ENCODE measurements at regions not wholly inside any gene's neighbourhood (a gene's known extent, or its start where the extent isn't known, plus 50 kb on each side); places are given as distances from the start of the nearest gene placed in this dataset.

- intact Hi-C loops (cut with micrococcal nuclease): no loop called here
- no peaks in the 10 kb centered on the region for H3K27me3 Mint-ChIP-seq
- peaks cover 7% of the 10 kb centered on the region for H3K4me1 Mint-ChIP-seq (ENCODE audit: low read depth)
- no peaks in the 10 kb centered on the region for H3K9me3 Mint-ChIP-seq
- no peak overlapping the region for H3K27ac Mint-ChIP-seq
- H3K36me3 Mint-ChIP-seq (ENCODE audit: low read depth): no peaks in the 10 kb centered on the region
- H3K4me3 Mint-ChIP-seq: no peak overlapping the region
Measured at GRCh38 chr20:47406849-47407682, 50.6 kb upstream of the ZMYND8 start.

DNA sequence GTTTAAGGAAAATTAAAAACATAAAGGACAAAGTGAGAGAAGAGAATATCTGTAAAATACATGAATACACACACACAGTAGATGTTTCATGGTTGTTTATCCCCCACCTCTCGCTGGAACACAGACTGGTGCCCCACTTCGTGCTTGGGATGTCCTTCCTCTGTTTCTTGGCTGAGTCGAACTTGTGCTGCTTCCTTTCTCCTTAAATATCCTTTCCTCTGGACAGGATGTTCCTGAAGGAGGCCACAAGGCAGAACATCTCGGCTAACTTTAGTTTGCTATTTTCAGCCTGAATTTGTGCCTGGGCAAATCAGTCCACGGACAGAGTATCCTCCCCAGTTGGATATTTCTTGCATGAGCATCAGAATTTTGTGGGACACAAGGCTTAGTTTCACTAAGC is 54.7 kb upstream of the ZMYND8 start:
- Mint-ChIP-seq H3K4me3 (no peak overlapping the region), H3K27me3 (no peaks in the 10 kb centered on the region), H3K9me3 (no peaks in the 10 kb centered on the region), H3K36me3 (ENCODE audit: low read depth) (no peaks in the 10 kb centered on the region), H3K4me1 (ENCODE audit: low read depth) (peaks cover 38% of the 10 kb centered on the region), H3K27ac (peak overlapping the region; percentile 6)
- intact Hi-C loops (cut with micrococcal nuclease): no loop called here

GRCh38 chr20:47412083-47412482 is 55.6 kb upstream of the ZMYND8 start:
- no peaks in the 10 kb centered on the region for H3K27me3 Mint-ChIP-seq
- no peaks in the 10 kb centered on the region for H3K9me3 Mint-ChIP-seq
- H3K27ac Mint-ChIP-seq: peak overlapping the region; percentile 61
- H3K4me1 Mint-ChIP-seq (ENCODE audit: low read depth): peaks cover 47% of the 10 kb centered on the region
- intact Hi-C loops (cut with micrococcal nuclease): no loop called here
- no peaks in the 10 kb centered on the region for H3K36me3 Mint-ChIP-seq (ENCODE audit: low read depth)
- H3K4me3 Mint-ChIP-seq: no peak overlapping the region

GRCh38 chr20:47413189-47413588 is 56.7 kb upstream of the ZMYND8 start:
- intact Hi-C loops (cut with micrococcal nuclease): no loop called here
- Mint-ChIP-seq H3K9me3 (no peaks in the 10 kb centered on the region), H3K4me3 (no peak overlapping the region), H3K4me1 (ENCODE audit: low read depth) (peaks cover 57% of the 10 kb centered on the region), H3K27me3 (no peaks in the 10 kb centered on the region), H3K27ac (peak overlapping the region; percentile 61), H3K36me3 (ENCODE audit: low read depth) (no peaks in the 10 kb centered on the region)

- H3K36me3 Mint-ChIP-seq (ENCODE audit: low read depth): no peaks in the 10 kb centered on the region
- no peaks in the 10 kb centered on the region for H3K9me3 Mint-ChIP-seq
- no peak overlapping the region for H3K4me3 Mint-ChIP-seq
- H3K27me3 Mint-ChIP-seq: no peaks in the 10 kb centered on the region
- intact Hi-C loops (cut with micrococcal nuclease): loop anchor here (5.0 kb wide), 1 partner anchor 85 kb away; the partner anchor contains the start of gene NCOA3
- H3K27ac Mint-ChIP-seq: peak overlapping the region; percentile 94
- peaks cover 65% of the 10 kb centered on the region for H3K4me1 Mint-ChIP-seq (ENCODE audit: low read depth)
Measured at GRCh38 chr20:47417245-47418068, 61.0 kb upstream of the ZMYND8 start.

- Mint-ChIP-seq H3K4me3 (no peak overlapping the region), H3K27ac (no peak overlapping the region), H3K27me3 (no peaks in the 10 kb centered on the region), H3K36me3 (ENCODE audit: low read depth) (no peaks in the 10 kb centered on the region), H3K4me1 (ENCODE audit: low read depth) (peaks cover 64% of the 10 kb centered on the region), H3K9me3 (no peaks in the 10 kb centered on the region)
- intact Hi-C loops (cut with micrococcal nuclease): loop anchor here (5.0 kb wide), 1 partner anchor 84 kb away; the partner anchor contains the start of gene NCOA3
Measured at GRCh38 chr20:47418069-47418757, 61.7 kb upstream of the ZMYND8 start.

GRCh38 chr20:47419953-47420514 is 63.5 kb upstream of the ZMYND8 start:
- no peaks in the 10 kb centered on the region for H3K9me3 Mint-ChIP-seq
- intact Hi-C loops (cut with micrococcal nuclease): loop anchor here (5.0 kb wide), 1 partner anchor 82 kb away; the partner anchor contains the start of gene NCOA3
- H3K36me3 Mint-ChIP-seq (ENCODE audit: low read depth): no peaks in the 10 kb centered on the region
- no peaks in the 10 kb centered on the region for H3K27me3 Mint-ChIP-seq
- peaks cover 55% of the 10 kb centered on the region for H3K4me1 Mint-ChIP-seq (ENCODE audit: low read depth)
- no peak overlapping the region for H3K4me3 Mint-ChIP-seq
- no peak overlapping the region for H3K27ac Mint-ChIP-seq

DNA sequence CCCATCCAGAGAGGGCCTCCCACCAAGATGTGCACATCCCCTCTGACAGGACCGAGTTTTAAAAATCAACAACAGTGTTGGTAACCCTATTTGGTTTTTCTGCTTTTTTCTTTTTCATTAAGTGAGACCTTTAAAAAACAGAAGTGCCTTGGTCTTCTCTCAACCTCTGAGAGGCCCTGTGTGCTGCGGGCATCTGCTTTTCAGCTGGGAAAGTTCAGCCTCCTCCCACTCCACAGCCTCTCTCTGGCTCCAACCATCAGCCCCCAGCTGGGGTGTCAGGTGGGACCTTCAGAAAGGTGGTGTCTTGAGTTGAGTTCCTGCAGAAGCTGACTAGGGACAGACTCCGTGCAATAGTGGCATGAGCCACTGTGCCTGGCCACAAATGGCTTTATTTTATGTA is 64.6 kb upstream of the ZMYND8 start:
- H3K4me1 Mint-ChIP-seq (ENCODE audit: low read depth): peaks cover 44% of the 10 kb centered on the region
- no peak overlapping the region for H3K4me3 Mint-ChIP-seq
- intact Hi-C loops (cut with micrococcal nuclease): no loop called here
- H3K9me3 Mint-ChIP-seq: no peaks in the 10 kb centered on the region
- H3K36me3 Mint-ChIP-seq (ENCODE audit: low read depth): no peaks in the 10 kb centered on the region
- H3K27me3 Mint-ChIP-seq: no peaks in the 10 kb centered on the region
- no peak overlapping the region for H3K27ac Mint-ChIP-seq

- Mint-ChIP-seq H3K27me3 (no peaks in the 10 kb centered on the region), H3K27ac (no peak overlapping the region), H3K4me3 (no peak overlapping the region), H3K36me3 (ENCODE audit: low read depth) (peaks cover 11% of the 10 kb centered on the region), H3K9me3 (peaks cover 11% of the 10 kb centered on the region), H3K4me1 (ENCODE audit: low read depth) (peaks cover 29% of the 10 kb centered on the region)
- intact Hi-C loops (cut with micrococcal nuclease): no loop called here
Measured at GRCh38 chr20:47423586-47423985, 67.1 kb upstream of the ZMYND8 start.

- Mint-ChIP-seq H3K4me3 (no peak overlapping the region), H3K27ac (no peak overlapping the region)
Measured at GRCh38 chr20:47427067-47427466, 70.6 kb upstream of the ZMYND8 start.

DNA sequence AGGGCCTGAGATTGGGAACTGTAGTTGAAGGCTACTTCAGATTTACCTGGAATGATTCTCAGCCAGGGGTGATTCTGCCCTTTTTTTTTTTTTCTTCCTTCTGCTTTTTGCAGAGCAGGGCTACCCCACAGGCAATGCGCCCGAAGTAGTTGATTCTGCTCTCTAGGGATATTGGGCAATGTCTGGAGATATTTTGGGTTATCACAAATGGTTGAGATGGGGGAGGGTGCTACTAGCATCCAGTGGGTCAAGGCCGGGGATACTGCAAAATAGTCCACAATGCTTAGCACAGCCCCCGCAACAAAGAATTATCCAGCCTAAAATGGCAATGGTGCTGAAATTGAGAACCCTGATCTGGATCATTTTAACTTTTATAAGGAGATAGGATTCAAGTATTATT is 71.2 kb upstream of the ZMYND8 start:
- H3K9me3 Mint-ChIP-seq: peaks cover 11% of the 10 kb centered on the region
- H3K27me3 Mint-ChIP-seq: no peaks in the 10 kb centered on the region
- H3K27ac Mint-ChIP-seq: no peak overlapping the region
- intact Hi-C loops (cut with micrococcal nuclease): no loop called here
- H3K36me3 Mint-ChIP-seq (ENCODE audit: low read depth): peaks cover 11% of the 10 kb centered on the region
- H3K4me1 Mint-ChIP-seq (ENCODE audit: low read depth): peaks cover 37% of the 10 kb centered on the region
- H3K4me3 Mint-ChIP-seq: no peak overlapping the region

More at GRCh38 chr20:47427067-47427466, 70.6 kb upstream of the ZMYND8 start:
- H3K27me3 Mint-ChIP-seq: no peaks in the 10 kb centered on the region
- H3K4me1 Mint-ChIP-seq (ENCODE audit: low read depth): peaks cover 37% of the 10 kb centered on the region
- peaks cover 11% of the 10 kb centered on the region for H3K36me3 Mint-ChIP-seq (ENCODE audit: low read depth)
- intact Hi-C loops (cut with micrococcal nuclease): no loop called here
- H3K9me3 Mint-ChIP-seq: peaks cover 11% of the 10 kb centered on the region

DNA sequence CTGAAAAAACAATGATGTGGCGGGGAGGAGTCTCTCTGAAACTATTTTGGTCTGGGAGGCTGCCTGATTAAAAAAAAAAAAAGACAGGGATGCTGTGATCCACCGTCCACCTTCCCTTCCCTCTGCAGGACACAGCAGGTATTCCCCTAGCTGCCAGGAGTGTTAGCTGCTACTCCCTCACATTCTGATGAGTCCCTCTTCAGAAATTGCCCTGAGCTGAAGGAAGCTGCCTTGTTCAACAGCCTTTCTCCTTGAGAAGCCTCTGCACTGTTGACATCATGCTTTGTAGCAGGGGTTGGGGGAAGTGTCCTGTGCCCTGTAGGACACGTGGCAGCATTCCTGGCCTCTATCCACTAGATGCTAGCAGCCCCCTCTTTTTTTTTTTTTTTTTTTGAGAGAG is 71.7 kb upstream of the ZMYND8 start:
- peaks cover 11% of the 10 kb centered on the region for H3K36me3 Mint-ChIP-seq (ENCODE audit: low read depth)
- no peak overlapping the region for H3K27ac Mint-ChIP-seq
- no peaks in the 10 kb centered on the region for H3K27me3 Mint-ChIP-seq
- peaks cover 11% of the 10 kb centered on the region for H3K9me3 Mint-ChIP-seq
- intact Hi-C loops (cut with micrococcal nuclease): no loop called here
- H3K4me3 Mint-ChIP-seq: no peak overlapping the region
- H3K4me1 Mint-ChIP-seq (ENCODE audit: low read depth): peaks cover 37% of the 10 kb centered on the region

DNA sequence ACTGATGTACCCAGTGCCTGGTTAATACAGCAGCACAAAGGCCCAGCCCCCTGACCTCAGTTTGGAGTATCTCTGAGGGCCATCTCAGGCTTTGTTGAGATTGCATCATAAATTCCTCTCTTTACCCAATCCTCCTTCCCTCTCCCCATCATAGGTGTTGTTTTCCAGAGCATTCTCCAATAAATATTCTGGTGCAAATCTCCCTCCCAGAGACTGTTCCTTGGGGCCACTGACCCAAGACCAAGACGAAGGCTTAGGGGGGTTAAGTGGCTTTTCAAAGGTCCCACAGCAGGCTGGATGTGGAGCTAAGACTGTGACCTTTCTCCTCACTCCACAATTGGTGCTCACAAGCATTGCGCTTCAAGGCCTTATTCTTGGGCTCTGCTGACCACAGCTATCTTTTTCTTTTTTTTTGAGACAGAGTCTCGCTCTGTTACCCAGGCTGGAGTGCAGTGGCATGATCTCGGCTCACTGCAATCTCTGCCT is 72.4 kb upstream of the ZMYND8 start:
- Mint-ChIP-seq H3K27me3 (no peaks in the 10 kb centered on the region), H3K36me3 (ENCODE audit: low read depth) (peaks cover 11% of the 10 kb centered on the region), H3K9me3 (peaks cover 11% of the 10 kb centered on the region), H3K4me3 (no peak overlapping the region), H3K4me1 (ENCODE audit: low read depth) (peaks cover 37% of the 10 kb centered on the region), H3K27ac (no peak overlapping the region)
- intact Hi-C loops (cut with micrococcal nuclease): no loop called here
